ENCODE measurements at regions not wholly inside any gene's neighbourhood (a gene's known extent, or its start where the extent isn't known, plus 50 kb on each side); places are given as distances from the start of the nearest gene placed in this dataset.

DNA sequence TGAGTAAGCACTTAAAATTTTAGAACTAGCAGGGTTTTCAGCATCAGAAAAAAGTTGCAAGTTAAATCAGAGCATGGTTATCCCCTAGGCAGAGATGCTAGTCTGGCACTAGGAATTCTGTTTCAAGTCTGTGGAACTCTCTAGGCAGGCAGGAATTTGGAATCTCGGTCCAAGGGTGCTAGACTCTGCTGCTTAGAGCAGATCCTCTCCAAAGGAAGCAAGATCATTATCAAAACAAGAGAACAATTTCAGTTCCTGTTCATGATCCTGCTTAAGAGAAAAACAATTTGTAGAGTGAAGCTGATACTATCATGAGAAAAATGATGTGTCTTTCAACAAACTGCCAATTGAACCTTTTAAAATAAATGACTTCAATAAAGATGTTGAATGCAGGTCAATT lies 420.7 kb downstream of the KIF4B start:
- intact Hi-C loops (cut with micrococcal nuclease; ENCODE audit: unreplicated experiment), result no loop called here
- no peak overlapping the region for H3K4me3 ChIP-seq (ENCODE audit: low read depth in 2 of 2, low read length in 2 of 2)
- H3K9me3 ChIP-seq (ENCODE audit: control insufficient read depth, insufficient read depth, low read depth, low read length), result no peaks in the 10 kb centered on the region
- TF ChIP-seq, protein P1, sequence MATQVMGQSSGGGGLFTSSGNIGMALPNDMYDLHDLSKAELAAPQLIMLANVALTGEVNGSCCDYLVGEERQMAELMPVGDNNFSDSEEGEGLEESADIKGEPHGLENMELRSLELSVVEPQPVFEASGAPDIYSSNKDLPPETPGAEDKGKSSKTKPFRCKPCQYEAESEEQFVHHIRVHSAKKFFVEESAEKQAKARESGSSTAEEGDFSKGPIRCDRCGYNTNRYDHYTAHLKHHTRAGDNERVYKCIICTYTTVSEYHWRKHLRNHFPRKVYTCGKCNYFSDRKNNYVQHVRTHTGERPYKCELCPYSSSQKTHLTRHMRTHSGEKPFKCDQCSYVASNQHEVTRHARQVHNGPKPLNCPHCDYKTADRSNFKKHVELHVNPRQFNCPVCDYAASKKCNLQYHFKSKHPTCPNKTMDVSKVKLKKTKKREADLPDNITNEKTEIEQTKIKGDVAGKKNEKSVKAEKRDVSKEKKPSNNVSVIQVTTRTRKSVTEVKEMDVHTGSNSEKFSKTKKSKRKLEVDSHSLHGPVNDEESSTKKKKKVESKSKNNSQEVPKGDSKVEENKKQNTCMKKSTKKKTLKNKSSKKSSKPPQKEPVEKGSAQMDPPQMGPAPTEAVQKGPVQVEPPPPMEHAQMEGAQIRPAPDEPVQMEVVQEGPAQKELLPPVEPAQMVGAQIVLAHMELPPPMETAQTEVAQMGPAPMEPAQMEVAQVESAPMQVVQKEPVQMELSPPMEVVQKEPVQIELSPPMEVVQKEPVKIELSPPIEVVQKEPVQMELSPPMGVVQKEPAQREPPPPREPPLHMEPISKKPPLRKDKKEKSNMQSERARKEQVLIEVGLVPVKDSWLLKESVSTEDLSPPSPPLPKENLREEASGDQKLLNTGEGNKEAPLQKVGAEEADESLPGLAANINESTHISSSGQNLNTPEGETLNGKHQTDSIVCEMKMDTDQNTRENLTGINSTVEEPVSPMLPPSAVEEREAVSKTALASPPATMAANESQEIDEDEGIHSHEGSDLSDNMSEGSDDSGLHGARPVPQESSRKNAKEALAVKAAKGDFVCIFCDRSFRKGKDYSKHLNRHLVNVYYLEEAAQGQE (IDR thresholded peaks at IDR 0.05; ENCODE audit: insufficient read depth in 1 of 2, low read depth in 2 of 2, low read length in 1 of 2), result no peak
- TF ChIP-seq SIN3A (IDR thresholded peaks at IDR 0.05; ENCODE audit: borderline replicate concordance, insufficient read depth, low read depth, low read length) (no peak), POLR2AphosphoS5 (IDR thresholded peaks at IDR 0.05; ENCODE audit: low read depth, low read length) (no peak), TCF7L2 (IDR thresholded peaks at IDR 0.05; ENCODE audit: low read depth, low read length) (no peak)
- TF ChIP-seq, protein P2, sequence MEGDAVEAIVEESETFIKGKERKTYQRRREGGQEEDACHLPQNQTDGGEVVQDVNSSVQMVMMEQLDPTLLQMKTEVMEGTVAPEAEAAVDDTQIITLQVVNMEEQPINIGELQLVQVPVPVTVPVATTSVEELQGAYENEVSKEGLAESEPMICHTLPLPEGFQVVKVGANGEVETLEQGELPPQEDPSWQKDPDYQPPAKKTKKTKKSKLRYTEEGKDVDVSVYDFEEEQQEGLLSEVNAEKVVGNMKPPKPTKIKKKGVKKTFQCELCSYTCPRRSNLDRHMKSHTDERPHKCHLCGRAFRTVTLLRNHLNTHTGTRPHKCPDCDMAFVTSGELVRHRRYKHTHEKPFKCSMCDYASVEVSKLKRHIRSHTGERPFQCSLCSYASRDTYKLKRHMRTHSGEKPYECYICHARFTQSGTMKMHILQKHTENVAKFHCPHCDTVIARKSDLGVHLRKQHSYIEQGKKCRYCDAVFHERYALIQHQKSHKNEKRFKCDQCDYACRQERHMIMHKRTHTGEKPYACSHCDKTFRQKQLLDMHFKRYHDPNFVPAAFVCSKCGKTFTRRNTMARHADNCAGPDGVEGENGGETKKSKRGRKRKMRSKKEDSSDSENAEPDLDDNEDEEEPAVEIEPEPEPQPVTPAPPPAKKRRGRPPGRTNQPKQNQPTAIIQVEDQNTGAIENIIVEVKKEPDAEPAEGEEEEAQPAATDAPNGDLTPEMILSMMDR (IDR thresholded peaks at IDR 0.05), result no peak
- H3K27ac ChIP-seq (ENCODE audit: low read length), result no peak overlapping the region
- no peaks in the 10 kb centered on the region for H3K27me3 ChIP-seq (ENCODE audit: control insufficient read depth, insufficient read depth, low read length)
- no peaks in the 10 kb centered on the region for H3K36me3 ChIP-seq (ENCODE audit: control insufficient read depth, insufficient read depth, low read length)
- ATAC-seq (no peak), DNase-seq (ENCODE audit: low read depth, low spot score) (no peak)
- ChIA-PET CTCF (no interaction called here), POLR2A (no interaction called here)
- in situ Hi-C loops (cut with HindIII; ENCODE audit: low pct_unique_long_range_greater_than_20kb, low sequenced_read_pairs), result no loop called here
- no peaks in the 10 kb centered on the region for H3K4me1 ChIP-seq (ENCODE audit: control insufficient read depth, insufficient read depth, low read length)
- BruUV-seq (replicated peaks), result no TSS peak

DNA sequence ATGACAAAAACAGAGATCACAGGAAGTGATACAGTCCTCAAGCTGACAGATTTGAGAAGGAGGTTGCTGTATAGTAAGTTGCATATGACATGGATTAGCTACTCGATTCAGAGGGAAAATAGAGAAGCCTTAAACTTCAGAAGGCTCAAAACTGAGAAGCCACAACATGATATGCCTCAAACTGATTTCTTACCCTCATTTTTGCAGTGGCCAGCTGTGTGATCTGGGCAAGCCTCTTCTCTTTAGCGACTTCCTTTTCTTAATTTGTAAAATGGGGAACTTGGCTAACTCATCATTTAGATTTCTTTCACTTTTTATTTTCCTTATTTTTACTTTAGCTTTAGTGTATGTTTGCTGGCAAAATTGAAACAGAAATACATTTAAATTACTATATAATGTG lies 421.1 kb downstream of the KIF4B start:
- DNase-seq (ENCODE audit: low read depth, low spot score) (no peak), ATAC-seq (no peak)
- H3K27me3 ChIP-seq (ENCODE audit: control insufficient read depth, insufficient read depth, low read length), result no peaks in the 10 kb centered on the region
- TF ChIP-seq TCF7L2 (IDR thresholded peaks at IDR 0.05; ENCODE audit: low read depth, low read length), result no peak
- no peak for TF ChIP-seq SIN3A (IDR thresholded peaks at IDR 0.05; ENCODE audit: borderline replicate concordance, insufficient read depth, low read depth, low read length)
- TF ChIP-seq, protein P1 (IDR thresholded peaks at IDR 0.05; ENCODE audit: insufficient read depth in 1 of 2, low read depth in 2 of 2, low read length in 1 of 2), result no peak
- TF ChIP-seq, protein P2 (IDR thresholded peaks at IDR 0.05), result no peak
- TF ChIP-seq POLR2AphosphoS5 (IDR thresholded peaks at IDR 0.05; ENCODE audit: low read depth, low read length), result no peak
- no peak overlapping the region for H3K27ac ChIP-seq (ENCODE audit: low read length)
- no TSS peak for BruUV-seq (replicated peaks)
- ChIA-PET CTCF (no interaction called here), POLR2A (no interaction called here)
- H3K4me1 ChIP-seq (ENCODE audit: control insufficient read depth, insufficient read depth, low read length), result no peaks in the 10 kb centered on the region
- intact Hi-C loops (cut with micrococcal nuclease; ENCODE audit: unreplicated experiment), result no loop called here
- in situ Hi-C loops (cut with HindIII; ENCODE audit: low pct_unique_long_range_greater_than_20kb, low sequenced_read_pairs), result no loop called here
- H3K9me3 ChIP-seq (ENCODE audit: control insufficient read depth, insufficient read depth, low read depth, low read length), result no peaks in the 10 kb centered on the region
- no peaks in the 10 kb centered on the region for H3K36me3 ChIP-seq (ENCODE audit: control insufficient read depth, insufficient read depth, low read length)
- H3K4me3 ChIP-seq (ENCODE audit: low read depth in 2 of 2, low read length in 2 of 2), result no peak overlapping the region
